Activated naive CD4-positive, alpha-beta T cell treated with anti-CD3 and anti-CD28 coated beads, Interleukin-2, amount 50 U/mL, for 72 hours (primary cell): ENCODE measurements at regions not wholly inside any gene's neighbourhood (a gene's known extent, or its start where the extent isn't known, plus 50 kb on each side); places are given as distances from the start of the nearest gene placed in this dataset.

Source experiments
- ATAC-seq, 2 donors: fragments of 150-1000 bp; cut with Tn5 transposase; 2 replicates each; pipeline ENCODE4 v1.10.0; 2021; ENCODE audit warnings: mild to moderate bottlenecking in 2 of 2, moderate library complexity in 2 of 2
- DNase-seq, 2 donors: peaks; one replicate each; pipeline ENCODE4 v3.0.0; 2021 to 2022; ENCODE audit warnings: low spot score in 2 of 2
- H3K27ac Mint-ChIP-seq, 2 donors: one replicate each; pipeline ENCODE4 v1.8.0; 2022; ENCODE audit warnings: mild to moderate bottlenecking in 2 of 2, mixed read lengths in 2 of 2
- H3K36me3 Mint-ChIP-seq, 2 donors: one replicate each; pipeline ENCODE4 v1.8.0; 2022; ENCODE audit warnings: mixed read lengths in 2 of 2
- H3K9me3 Mint-ChIP-seq, 2 donors: one replicate each; pipeline ENCODE4 v1.8.0; 2022; ENCODE audit warnings: mixed read lengths in 2 of 2

DNA sequence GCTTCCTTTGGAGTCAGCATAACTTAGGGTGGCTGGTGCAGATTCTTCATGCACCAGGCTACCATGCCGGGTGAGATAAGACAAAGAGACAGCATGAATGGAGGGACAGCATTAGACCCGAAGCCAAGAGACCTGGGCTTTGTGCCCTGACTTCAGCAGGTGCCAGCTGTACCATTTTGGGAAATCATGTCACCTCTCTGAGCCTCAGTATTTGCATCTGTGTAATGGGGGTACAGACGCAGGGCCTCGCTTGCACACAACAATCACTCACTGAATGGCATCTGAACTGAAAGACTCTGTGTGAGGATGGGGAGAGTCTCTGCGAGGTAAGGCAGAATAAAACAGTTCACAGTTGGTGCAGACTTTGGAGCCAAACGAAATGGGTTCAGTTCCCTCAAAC lies 1053.7 kb downstream of the VRK1 start:
- no peak overlapping the region for H3K27ac Mint-ChIP-seq
- H3K36me3 Mint-ChIP-seq: no peaks in the 10 kb centered on the region
- DNase-seq: no peak
- H3K9me3 Mint-ChIP-seq: no peaks in the 10 kb centered on the region
- ATAC-seq: no peak

DNA sequence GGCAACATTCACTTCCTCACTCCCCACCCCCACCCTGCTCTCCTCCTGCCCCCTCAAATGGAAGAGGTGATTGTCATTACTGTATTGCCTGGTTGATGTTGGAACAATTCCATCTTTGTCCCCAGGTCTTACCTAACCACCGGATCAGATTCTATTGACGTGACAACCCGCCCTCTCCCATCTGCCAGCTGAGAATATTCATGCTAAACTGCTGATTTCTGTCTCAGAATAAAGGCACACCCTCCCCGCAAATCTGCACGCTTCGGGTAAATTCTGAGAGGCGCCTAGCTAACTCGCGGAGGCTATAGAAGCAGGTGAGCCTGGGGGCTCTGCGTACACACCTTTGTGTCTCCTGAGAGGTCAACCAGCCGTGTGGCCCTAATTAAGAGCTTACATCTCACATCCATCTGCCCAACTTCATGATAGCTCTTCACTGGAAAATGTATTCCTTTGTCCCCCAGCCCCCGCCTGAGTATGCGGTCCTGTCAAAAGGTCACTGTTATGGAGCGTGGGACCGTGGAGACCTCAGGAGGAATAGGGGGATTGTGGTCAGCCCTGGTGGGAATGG lies 1054.3 kb downstream of the VRK1 start:
- Mint-ChIP-seq H3K9me3 (no peaks in the 10 kb centered on the region), H3K27ac (no peak overlapping the region), H3K36me3 (no peaks in the 10 kb centered on the region)
- ATAC-seq: no peak
- DNase-seq: no peak

DNA sequence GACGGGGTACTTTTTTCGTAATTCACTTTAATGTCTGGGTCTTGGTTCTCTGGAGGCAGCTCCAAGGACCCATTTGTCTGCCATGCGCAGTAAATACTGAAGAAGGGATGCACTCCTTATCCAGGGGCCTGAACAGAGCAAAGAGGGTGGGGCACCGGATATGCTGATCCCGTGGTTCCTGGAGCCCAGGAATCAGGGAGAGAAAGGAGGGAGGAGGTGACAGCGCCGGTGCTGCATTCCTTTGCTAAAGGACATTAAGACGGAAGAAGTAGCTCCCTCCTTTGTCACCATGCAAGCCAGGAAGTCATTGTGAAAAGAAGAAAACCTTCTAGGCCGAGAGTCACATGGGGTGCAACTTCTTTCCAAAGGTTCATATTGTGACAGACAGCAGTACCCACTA lies 1057.7 kb downstream of the VRK1 start:
- Mint-ChIP-seq H3K9me3 (no peaks in the 10 kb centered on the region), H3K27ac (no peak overlapping the region), H3K36me3 (no peaks in the 10 kb centered on the region)
- ATAC-seq: no peak
- no peak for DNase-seq

DNA sequence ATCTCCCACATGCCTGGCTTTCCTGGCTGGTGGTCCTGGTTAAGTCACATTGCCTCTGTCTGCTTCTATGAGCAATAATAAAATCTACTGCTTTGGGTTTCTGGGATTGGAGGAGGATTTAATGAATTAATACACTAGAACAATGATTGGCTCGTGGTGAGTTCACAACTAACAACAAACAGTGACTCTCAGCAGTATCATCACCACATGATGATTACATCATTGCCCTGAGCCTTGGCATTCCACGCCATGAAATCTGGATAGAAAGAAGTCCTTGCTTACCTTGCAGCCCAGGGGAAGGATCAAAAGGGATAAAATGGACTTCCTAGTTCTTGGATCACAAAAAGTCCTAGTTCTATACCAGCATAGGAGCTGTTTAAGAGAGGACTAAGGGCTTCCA lies 1069.0 kb downstream of the VRK1 start:
- no peak for ATAC-seq
- Mint-ChIP-seq H3K36me3 (peaks cover 0 to 15% of the 10 kb centered on the region in 2 donors), H3K27ac (peak overlapping the region; percentile 17 to 85), H3K9me3 (peaks cover 5 to 6% of the 10 kb centered on the region in 2 donors)
- DNase-seq: no peak

DNA sequence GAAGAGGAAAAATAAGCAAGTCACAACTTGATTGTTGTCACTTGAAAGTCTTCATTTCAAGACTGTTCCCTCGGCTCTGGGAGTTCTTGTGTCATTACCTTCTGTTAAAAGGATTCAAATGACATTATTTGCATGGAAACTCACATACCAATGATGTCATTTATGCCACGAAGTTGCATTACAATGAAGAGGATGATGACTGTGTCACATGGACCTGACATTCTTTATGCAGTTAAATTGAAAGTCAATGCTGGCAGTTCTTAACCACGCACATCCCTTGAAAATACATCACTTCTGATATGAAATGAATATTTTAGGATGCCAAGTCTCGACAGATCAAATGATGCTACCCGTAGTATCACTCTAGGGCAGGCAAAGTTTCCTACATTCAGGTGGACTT lies 1069.5 kb downstream of the VRK1 start:
- H3K27ac Mint-ChIP-seq: peak overlapping the region in 1 of 2 donors; percentile 17
- peaks cover 6 to 8% of the 10 kb centered on the region in 2 donors for H3K9me3 Mint-ChIP-seq
- peaks cover 0 to 15% of the 10 kb centered on the region in 2 donors for H3K36me3 Mint-ChIP-seq
- ATAC-seq (peak; percentile 88 to 92), DNase-seq (peak in 1 of 2 donors; percentile 3)

DNA sequence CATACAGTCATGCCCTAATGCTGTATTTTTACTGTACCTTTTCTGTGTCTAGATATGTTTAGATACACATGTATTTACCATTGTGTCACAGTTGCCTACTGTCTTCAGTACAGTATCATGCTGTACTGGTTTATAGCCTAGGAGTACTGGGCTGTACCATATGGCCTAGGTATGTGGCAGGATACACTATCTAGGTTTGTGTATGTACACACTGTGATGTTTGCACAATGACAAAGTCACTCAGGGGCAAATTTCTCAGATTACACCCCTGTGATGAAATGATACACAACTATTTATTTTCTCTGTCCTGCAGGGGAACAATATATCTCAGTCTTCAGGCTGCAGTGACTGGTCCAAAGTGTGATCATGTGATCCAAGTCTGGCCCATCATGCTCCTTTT lies 1076.1 kb downstream of the VRK1 start:
- ATAC-seq (no peak), DNase-seq (no peak)
- peaks cover 0 to 2% of the 10 kb centered on the region in 2 donors for H3K36me3 Mint-ChIP-seq

DNA sequence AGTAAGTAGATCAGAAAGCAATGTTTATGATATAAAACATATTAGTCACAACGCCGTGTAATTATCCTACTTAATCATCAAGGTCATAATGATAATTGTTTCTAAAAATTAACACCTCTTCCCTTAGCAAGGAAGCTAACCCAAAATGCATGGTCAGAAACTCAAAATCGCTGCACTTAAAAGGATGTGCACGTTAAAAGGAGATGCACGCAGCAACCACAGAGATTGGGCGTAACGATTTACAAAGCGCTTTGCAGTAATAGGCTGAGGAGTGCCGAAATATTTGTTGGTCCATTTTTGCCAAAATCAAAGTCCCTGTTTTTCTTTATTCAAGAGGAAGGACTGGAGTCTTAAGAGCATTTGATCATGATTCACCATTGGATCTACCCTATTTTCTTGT lies 1077.2 kb downstream of the VRK1 start:
- no peak for DNase-seq
- H3K9me3 Mint-ChIP-seq: peaks cover 7 to 11% of the 10 kb centered on the region in 2 donors
- no peaks in the 10 kb centered on the region for H3K36me3 Mint-ChIP-seq
- peak in 1 of 2 donors; percentile 32 for ATAC-seq
- H3K27ac Mint-ChIP-seq: peak overlapping the region in 1 of 2 donors; percentile 24

More for the DNA sequence above, 1076.1 kb downstream of the VRK1 start:
- Mint-ChIP-seq H3K9me3 (peaks cover 3 to 6% of the 10 kb centered on the region in 2 donors), H3K27ac (no peak overlapping the region)

DNA sequence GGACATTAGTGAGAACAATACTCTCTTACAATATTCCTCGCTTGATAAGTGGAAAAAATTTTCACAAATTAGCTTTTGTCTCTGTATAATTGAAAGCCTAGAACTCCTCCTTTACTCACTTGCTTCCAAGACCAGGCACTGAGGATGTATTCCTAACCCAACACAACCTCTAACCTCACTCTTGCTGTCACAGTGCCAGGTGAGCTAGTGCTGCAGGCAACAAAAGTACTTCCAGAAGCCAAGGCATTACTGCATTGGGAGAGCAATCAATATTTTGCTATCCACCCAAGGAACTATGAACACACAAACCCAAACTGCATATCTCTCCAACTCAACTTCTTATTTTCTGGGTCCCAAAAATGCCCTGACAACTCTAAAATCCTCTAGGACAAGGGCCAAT lies 1081.0 kb downstream of the VRK1 start:
- Mint-ChIP-seq H3K27ac (peak overlapping the region in 1 of 2 donors; percentile 11), H3K36me3 (no peaks in the 10 kb centered on the region), H3K9me3 (peaks cover 4 to 6% of the 10 kb centered on the region in 2 donors)
- ATAC-seq (no peak), DNase-seq (no peak)

DNA sequence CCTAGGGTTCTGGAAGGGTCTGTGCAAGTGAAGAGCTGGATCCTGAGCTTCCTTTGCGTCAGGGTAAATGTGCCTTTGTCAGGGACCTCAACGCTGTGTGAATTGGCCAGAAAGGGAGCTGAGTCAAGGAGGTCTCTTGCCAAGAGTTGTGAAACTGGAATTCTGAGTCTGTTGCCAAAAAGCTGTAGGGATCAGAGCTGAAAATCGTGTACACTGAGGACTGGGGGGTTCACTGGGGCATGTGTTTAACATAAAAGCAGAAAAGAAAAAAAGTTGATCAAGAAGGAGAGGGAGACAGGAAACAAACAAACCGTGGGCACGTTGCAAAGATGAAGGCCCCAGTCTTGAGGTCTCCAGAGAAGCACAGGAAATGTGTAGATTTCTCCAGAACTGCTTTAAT lies 1081.5 kb downstream of the VRK1 start:
- H3K27ac Mint-ChIP-seq: peak overlapping the region; percentile 6 to 11
- no peak for ATAC-seq
- no peaks in the 10 kb centered on the region for H3K36me3 Mint-ChIP-seq
- H3K9me3 Mint-ChIP-seq: peaks cover 4 to 6% of the 10 kb centered on the region in 2 donors
- DNase-seq: no peak

DNA sequence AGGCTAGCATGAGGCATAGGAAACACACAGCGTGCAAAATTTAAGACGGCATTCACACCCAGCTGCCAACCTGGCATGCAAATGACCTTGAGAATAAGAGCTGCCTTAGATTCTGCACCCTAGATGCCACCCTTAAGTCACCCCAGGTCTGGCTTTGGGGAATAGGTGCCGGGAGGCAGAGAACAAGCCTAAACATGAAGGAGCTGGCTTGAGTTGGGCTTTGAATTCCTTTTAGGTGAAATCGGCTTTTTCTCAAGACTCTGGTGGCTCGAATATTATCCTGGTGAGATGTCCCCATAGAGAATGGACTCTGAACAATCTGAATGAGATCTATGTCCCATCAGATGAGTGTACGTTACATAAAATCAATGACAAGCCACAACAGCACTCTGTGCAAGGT lies 1090.5 kb downstream of the VRK1 start:
- Mint-ChIP-seq H3K9me3 (no peaks in the 10 kb centered on the region), H3K27ac (no peak overlapping the region), H3K36me3 (peaks cover 0 to 11% of the 10 kb centered on the region in 2 donors)
- ATAC-seq: no peak
- no peak for DNase-seq

DNA sequence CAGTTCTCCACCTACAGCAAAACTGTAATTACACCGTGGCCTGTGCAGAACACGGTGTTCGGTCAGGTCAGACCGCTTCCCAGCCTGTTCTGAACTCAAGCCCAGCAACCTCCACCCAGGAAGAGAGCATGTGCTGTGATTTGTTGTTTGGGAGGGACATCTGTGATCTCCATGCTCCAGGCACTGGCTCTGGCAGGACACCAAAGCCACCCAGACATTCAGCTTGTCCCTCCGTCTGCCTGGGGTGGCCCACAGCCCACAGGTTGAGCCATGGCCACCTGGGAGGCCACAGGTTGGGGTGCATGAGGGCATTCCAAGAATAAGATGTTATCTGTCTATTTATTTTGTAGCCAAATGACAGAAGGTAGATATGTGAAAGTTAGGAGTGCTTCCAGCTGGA lies 1091.1 kb downstream of the VRK1 start:
- no peak for ATAC-seq

DNA sequence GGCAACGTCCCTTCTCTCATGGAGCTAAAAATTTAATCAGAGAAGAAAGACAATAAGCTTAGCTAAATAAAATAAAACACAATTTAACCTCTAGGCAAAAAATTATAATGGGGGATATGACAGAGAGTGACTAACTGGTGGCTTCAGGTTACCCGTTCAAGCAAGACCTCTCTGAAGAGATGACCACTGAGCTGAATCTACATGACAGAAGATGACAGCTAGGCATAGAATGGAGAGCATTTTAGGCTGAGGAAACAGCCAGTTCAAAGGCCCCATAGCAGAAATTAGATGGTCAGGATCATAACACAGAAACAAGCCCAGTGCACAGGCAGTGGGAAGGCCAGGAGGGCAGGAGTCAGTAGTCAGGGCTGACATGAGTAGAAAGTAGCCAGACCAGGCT lies 1094.3 kb downstream of the VRK1 start:
- ATAC-seq: no peak
- H3K9me3 Mint-ChIP-seq: peaks cover 5% of the 10 kb centered on the region in 2 donors
- DNase-seq: no peak
- H3K27ac Mint-ChIP-seq: no peak overlapping the region
- peaks cover 0 to 11% of the 10 kb centered on the region in 2 donors for H3K36me3 Mint-ChIP-seq

More for the DNA sequence above, 1091.1 kb downstream of the VRK1 start:
- H3K27ac Mint-ChIP-seq: no peak overlapping the region
- H3K9me3 Mint-ChIP-seq: no peaks in the 10 kb centered on the region
- H3K36me3 Mint-ChIP-seq: peaks cover 0 to 11% of the 10 kb centered on the region in 2 donors
- no peak for DNase-seq

DNA sequence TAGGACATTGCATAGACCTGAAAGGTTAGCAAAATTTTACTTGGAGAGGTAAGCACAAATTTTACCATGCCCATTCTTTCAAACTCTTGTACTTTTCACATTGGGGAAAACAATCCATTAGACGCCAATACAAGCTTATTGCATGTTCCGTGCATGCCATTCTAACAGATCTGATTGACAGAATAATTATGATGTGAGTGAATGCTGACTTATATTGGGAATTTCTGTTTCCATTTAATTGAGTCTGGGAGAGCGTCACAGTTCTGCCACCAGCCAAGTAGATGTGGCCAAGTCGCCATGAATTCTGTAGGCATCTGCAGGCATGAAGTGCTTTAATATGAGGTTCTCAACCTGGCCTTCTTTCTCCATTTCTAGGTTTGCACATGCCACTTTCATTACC lies 1097.4 kb downstream of the VRK1 start:
- Mint-ChIP-seq H3K36me3 (no peaks in the 10 kb centered on the region), H3K9me3 (peaks cover 5% of the 10 kb centered on the region in 2 donors), H3K27ac (no peak overlapping the region)
- no peak for DNase-seq
- ATAC-seq: no peak

DNA sequence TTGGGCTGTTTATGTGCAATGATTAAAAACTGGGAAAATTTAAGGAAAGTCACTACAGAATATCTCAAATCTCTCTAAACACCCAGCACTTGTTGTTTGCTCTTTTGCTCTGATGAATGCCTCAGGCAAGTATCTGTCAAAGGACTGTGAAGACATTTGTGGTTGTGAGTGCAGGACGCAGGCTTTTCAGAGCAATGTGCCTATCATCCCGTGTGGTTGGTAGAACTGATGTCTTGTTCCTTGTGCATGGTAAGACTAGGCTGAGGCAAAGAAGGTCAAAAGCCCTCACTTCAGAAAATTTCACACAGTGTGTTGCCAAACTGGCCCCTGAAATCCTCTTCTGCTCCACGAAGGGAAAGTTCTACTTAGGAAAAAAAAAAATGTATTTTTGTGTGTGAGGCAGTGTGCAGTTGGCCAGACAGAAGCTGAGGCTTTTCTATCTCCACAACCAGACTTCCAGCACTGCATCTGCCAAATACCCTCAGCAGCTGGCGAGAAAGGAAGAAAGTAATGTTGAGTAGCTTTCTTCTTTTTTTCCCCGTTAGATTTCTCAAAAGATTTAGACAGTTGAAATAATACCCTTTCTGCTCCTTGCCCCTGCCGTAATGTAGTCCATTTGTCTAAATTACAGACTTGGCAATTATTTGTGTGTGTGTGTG lies 1103.1 kb downstream of the VRK1 start:
- Mint-ChIP-seq H3K9me3 (peaks cover 0 to 4% of the 10 kb centered on the region in 2 donors), H3K36me3 (peaks cover 0 to 5% of the 10 kb centered on the region in 2 donors), H3K27ac (no peak overlapping the region)
- ATAC-seq (no peak), DNase-seq (no peak)

DNA sequence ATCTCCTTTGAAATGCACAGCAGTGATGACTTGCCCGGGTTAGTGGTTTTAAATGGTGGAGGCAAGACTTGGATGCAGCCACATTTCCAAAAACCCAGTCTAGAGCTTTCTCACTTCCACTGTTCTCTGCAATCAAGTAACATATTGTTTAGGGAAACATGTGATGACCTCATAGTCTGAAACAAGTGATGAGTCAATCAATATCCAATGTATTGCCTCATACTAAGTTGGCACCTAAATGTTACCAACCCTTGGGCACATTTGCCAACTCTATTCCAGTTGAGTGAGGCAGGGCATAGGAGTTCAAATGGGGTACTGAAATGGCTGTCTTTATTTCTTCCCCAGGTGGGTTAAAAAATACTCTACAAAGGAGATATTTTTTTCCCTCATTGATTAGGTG lies 1105.4 kb downstream of the VRK1 start:
- H3K36me3 Mint-ChIP-seq: peaks cover 0 to 5% of the 10 kb centered on the region in 2 donors
- H3K9me3 Mint-ChIP-seq: peaks cover 0 to 4% of the 10 kb centered on the region in 2 donors
- DNase-seq (no peak), ATAC-seq (no peak)
- H3K27ac Mint-ChIP-seq: no peak overlapping the region

DNA sequence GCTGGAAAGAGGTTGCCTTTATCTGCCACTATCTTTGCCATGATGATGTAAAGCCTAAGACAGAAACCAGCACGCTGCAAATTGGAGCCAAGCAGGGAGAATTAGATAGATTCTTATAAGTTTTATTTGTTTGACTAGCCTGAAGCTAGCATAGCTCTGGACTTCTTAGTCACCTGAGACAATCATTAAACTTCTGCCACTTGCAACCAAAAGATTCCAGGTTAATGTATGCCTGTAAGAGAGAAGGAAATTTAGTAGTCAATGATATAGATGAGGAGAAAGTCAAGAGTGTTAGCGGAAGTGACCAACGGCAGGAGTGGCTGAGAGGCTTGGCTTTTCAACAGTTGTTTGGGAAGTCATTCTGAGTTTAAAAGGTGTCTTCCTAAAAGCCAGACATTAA lies 1106.6 kb downstream of the VRK1 start:
- Mint-ChIP-seq H3K27ac (no peak overlapping the region), H3K36me3 (peaks cover 9 to 13% of the 10 kb centered on the region in 2 donors), H3K9me3 (peaks cover 4 to 10% of the 10 kb centered on the region in 2 donors)
- DNase-seq (no peak), ATAC-seq (no peak)

DNA sequence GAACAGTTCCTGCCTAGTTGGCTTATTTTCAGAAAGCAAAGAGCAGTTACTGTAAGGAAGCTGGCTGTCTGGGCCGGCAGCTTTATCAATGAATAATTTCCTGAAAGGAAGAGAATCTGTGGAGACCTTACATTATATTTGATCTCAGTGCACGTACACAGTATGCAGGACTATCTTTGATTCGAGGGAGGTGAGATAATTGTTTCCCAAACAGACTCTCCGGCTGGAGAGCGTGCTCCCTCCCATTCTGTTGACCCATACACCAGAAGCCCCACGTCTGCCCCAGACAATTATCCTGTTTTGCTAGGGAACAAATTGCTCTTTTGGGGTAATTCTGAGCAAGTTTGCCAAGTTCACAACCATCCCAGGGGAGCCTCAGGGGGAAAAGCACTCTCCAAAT lies 1115.0 kb downstream of the VRK1 start:
- no peak overlapping the region for H3K27ac Mint-ChIP-seq
- no peak for ATAC-seq
- peaks cover 8 to 17% of the 10 kb centered on the region in 2 donors for H3K9me3 Mint-ChIP-seq

DNA sequence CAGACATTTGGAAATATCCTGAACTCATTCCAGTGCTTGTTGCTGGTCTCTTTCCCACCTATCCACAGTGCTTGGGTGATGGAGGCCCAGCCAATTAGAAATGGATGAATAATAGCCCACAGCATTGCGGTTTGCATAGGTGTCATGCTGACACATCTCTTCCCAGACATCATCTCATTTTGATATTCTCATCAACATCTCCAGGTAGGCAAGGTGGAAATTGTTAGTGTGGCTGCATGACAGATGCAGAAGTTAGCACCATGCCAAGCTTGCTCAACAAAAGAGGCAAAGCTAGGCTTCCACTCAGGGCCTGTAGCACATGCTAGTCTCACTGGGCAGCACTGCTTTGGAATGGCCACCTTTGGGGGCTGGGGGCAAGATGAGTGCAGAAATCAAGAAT lies 1118.9 kb downstream of the VRK1 start:
- Mint-ChIP-seq H3K36me3 (peaks cover 0 to 14% of the 10 kb centered on the region in 2 donors), H3K27ac (peak overlapping the region in 1 of 2 donors; percentile 9), H3K9me3 (peaks cover 0 to 12% of the 10 kb centered on the region in 2 donors)
- ATAC-seq: peak; percentile 38 to 61
- no peak for DNase-seq

More for the DNA sequence above, 1115.0 kb downstream of the VRK1 start:
- peaks cover 13 to 24% of the 10 kb centered on the region in 2 donors for H3K36me3 Mint-ChIP-seq
- no peak for DNase-seq
